ENCODE measurements at regions not wholly inside any gene's neighbourhood (a gene's known extent, or its start where the extent isn't known, plus 50 kb on each side); places are given as distances from the start of the nearest gene placed in this dataset.

GRCh38 chr1:8261398-8261762 lies 56.5 kb upstream of the SLC45A1 start:
- Histone ChIP-seq H4K20me1 (ENCODE audit: control insufficient read depth, extremely low read depth, insufficient read depth, low read length) (no peaks in the 10 kb centered on the region), H3K27me3 (ENCODE audit: control insufficient read depth, insufficient read depth, low read length) (no peaks in the 10 kb centered on the region), H3K79me2 (ENCODE audit: control insufficient read depth, insufficient read depth, low read length) (no peaks in the 10 kb centered on the region), H3K4me2 (ENCODE audit: extremely low read depth, insufficient read depth, low read length) (no peak overlapping the region), H3K9ac (ENCODE audit: insufficient read depth, low read length) (no peak overlapping the region), H3K27ac (ENCODE audit: insufficient read depth, low read length) (no peak overlapping the region), H3K9me3 (ENCODE audit: control insufficient read depth, insufficient read depth, low read depth, low read length) (no peaks in the 10 kb centered on the region), H3K4me1 (ENCODE audit: control insufficient read depth, extremely low read depth, insufficient read depth, low read length) (peaks cover 8% of the 10 kb centered on the region), H2AFZ (ENCODE audit: low read length) (no peak overlapping the region), H3K4me3 (replicated peaks in 1 of 4; ENCODE audit: control extremely low read depth in 1 of 4, insufficient read depth in 1 of 4, low read depth in 3 of 4, low read length in 4 of 4) (no peak overlapping the region), H3K36me3 (ENCODE audit: control insufficient read depth, insufficient read depth, low read length) (no peaks in the 10 kb centered on the region)
- TF ChIP-seq CTCF (conservative IDR thresholded peaks at IDR 0.05 in 1 of 2, IDR thresholded peaks at IDR 0.05 in 1 of 2; ENCODE audit: low read depth in 1 of 2, low read length in 2 of 2) (no peak), EZH2 (IDR thresholded peaks at IDR 0.05; ENCODE audit: low read length, missing control alignments) (no peak)
- no peak for DNase-seq (ENCODE audit: low read depth in 2 of 2)

GRCh38 chr1:8259498-8260290 lies 58.2 kb upstream of the SLC45A1 start:
- no peaks in the 10 kb centered on the region for H3K36me3 ChIP-seq (ENCODE audit: control insufficient read depth, insufficient read depth, low read length)
- H3K79me2 ChIP-seq (ENCODE audit: control insufficient read depth, insufficient read depth, low read length): no peaks in the 10 kb centered on the region
- peak; percentile 77 to 85 for DNase-seq (ENCODE audit: low read depth in 2 of 2)
- TF ChIP-seq CTCF (conservative IDR thresholded peaks at IDR 0.05 in 1 of 2, IDR thresholded peaks at IDR 0.05 in 1 of 2; ENCODE audit: low read depth in 1 of 2, low read length in 2 of 2) (no peak), EZH2 (IDR thresholded peaks at IDR 0.05; ENCODE audit: low read length, missing control alignments) (no peak)
- H3K4me2 ChIP-seq (ENCODE audit: extremely low read depth, insufficient read depth, low read length): peak overlapping the region; percentile 36
- no peaks in the 10 kb centered on the region for H3K27me3 ChIP-seq (ENCODE audit: control insufficient read depth, insufficient read depth, low read length)
- H3K27ac ChIP-seq (ENCODE audit: insufficient read depth, low read length): no peak overlapping the region
- no peak overlapping the region for H3K4me3 ChIP-seq (replicated peaks in 1 of 4; ENCODE audit: control extremely low read depth in 1 of 4, insufficient read depth in 1 of 4, low read depth in 3 of 4, low read length in 4 of 4)
- H3K9ac ChIP-seq (ENCODE audit: insufficient read depth, low read length): no peak overlapping the region
- peaks cover 8% of the 10 kb centered on the region for H3K4me1 ChIP-seq (ENCODE audit: control insufficient read depth, extremely low read depth, insufficient read depth, low read length)
- no peaks in the 10 kb centered on the region for H4K20me1 ChIP-seq (ENCODE audit: control insufficient read depth, extremely low read depth, insufficient read depth, low read length)
- H2AFZ ChIP-seq (ENCODE audit: low read length): no peak overlapping the region
- H3K9me3 ChIP-seq (ENCODE audit: control insufficient read depth, insufficient read depth, low read depth, low read length): no peaks in the 10 kb centered on the region

GRCh38 chr1:8257621-8258020 lies 60.3 kb upstream of the SLC45A1 start:
- Histone ChIP-seq H2AFZ (ENCODE audit: low read length) (no peak overlapping the region), H3K4me1 (ENCODE audit: control insufficient read depth, extremely low read depth, insufficient read depth, low read length) (peaks cover 8% of the 10 kb centered on the region), H4K20me1 (ENCODE audit: control insufficient read depth, extremely low read depth, insufficient read depth, low read length) (no peaks in the 10 kb centered on the region), H3K4me2 (ENCODE audit: extremely low read depth, insufficient read depth, low read length) (no peak overlapping the region), H3K27me3 (ENCODE audit: control insufficient read depth, insufficient read depth, low read length) (no peaks in the 10 kb centered on the region), H3K9me3 (ENCODE audit: control insufficient read depth, insufficient read depth, low read depth, low read length) (no peaks in the 10 kb centered on the region), H3K9ac (ENCODE audit: insufficient read depth, low read length) (no peak overlapping the region), H3K27ac (ENCODE audit: insufficient read depth, low read length) (no peak overlapping the region), H3K36me3 (ENCODE audit: control insufficient read depth, insufficient read depth, low read length) (no peaks in the 10 kb centered on the region), H3K4me3 (replicated peaks in 1 of 4; ENCODE audit: control extremely low read depth in 1 of 4, insufficient read depth in 1 of 4, low read depth in 3 of 4, low read length in 4 of 4) (no peak overlapping the region), H3K79me2 (ENCODE audit: control insufficient read depth, insufficient read depth, low read length) (no peaks in the 10 kb centered on the region)
- no peak for DNase-seq (ENCODE audit: low read depth in 2 of 2)
- no peak for TF ChIP-seq CTCF (conservative IDR thresholded peaks at IDR 0.05 in 1 of 2, IDR thresholded peaks at IDR 0.05 in 1 of 2; ENCODE audit: low read depth in 1 of 2, low read length in 2 of 2)
- no peak for TF ChIP-seq EZH2 (IDR thresholded peaks at IDR 0.05; ENCODE audit: low read length, missing control alignments)
